ENCODE measurements at regions not wholly inside any gene's neighbourhood (a gene's known extent, or its start where the extent isn't known, plus 50 kb on each side); places are given as distances from the start of the nearest gene placed in this dataset.

GRCh38 chr5:8013948-8014710, 145.2 kb downstream of the MTRR start:
- no peak for TF ChIP-seq GATA1 (IDR thresholded peaks at IDR 0.05; ENCODE audit: low read depth, low read length)
- TF ChIP-seq POLR2A (IDR thresholded peaks at IDR 0.05; ENCODE audit: low read length) = no peak
- DNase-seq = peak in 1 of 2 experiments; percentile 4

GRCh38 chr5:8019719-8020218, 150.8 kb downstream of the MTRR start:
- TF ChIP-seq POLR2A (IDR thresholded peaks at IDR 0.05; ENCODE audit: low read length) (no peak), GATA1 (IDR thresholded peaks at IDR 0.05; ENCODE audit: low read depth, low read length) (no peak)
- DNase-seq = no peak

GRCh38 chr5:8020861-8021514, 152.0 kb downstream of the MTRR start:
- DNase-seq = no peak
- TF ChIP-seq GATA1 (IDR thresholded peaks at IDR 0.05; ENCODE audit: low read depth, low read length) (no peak), POLR2A (IDR thresholded peaks at IDR 0.05; ENCODE audit: low read length) (no peak)

- no peak for DNase-seq
- TF ChIP-seq POLR2A (IDR thresholded peaks at IDR 0.05; ENCODE audit: low read length) (no peak), GATA1 (IDR thresholded peaks at IDR 0.05; ENCODE audit: low read depth, low read length) (no peak)
These were observed 159.3 kb downstream of the MTRR start for GRCh38 chr5:8028243-8028642.

GRCh38 chr5:8033261-8033660, 164.3 kb downstream of the MTRR start:
- TF ChIP-seq POLR2A (IDR thresholded peaks at IDR 0.05; ENCODE audit: low read length) (no peak), GATA1 (IDR thresholded peaks at IDR 0.05; ENCODE audit: low read depth, low read length) (no peak)
- DNase-seq = no peak

- TF ChIP-seq GATA1 (IDR thresholded peaks at IDR 0.05; ENCODE audit: low read depth, low read length) (no peak), POLR2A (IDR thresholded peaks at IDR 0.05; ENCODE audit: low read length) (no peak)
- DNase-seq = no peak
These were observed 165.9 kb downstream of the MTRR start for GRCh38 chr5:8034852-8035251.

GRCh38 chr5:8048920-8049319, 180.0 kb downstream of the MTRR start:
- TF ChIP-seq GATA1 (IDR thresholded peaks at IDR 0.05; ENCODE audit: low read depth, low read length) (no peak), POLR2A (IDR thresholded peaks at IDR 0.05; ENCODE audit: low read length) (no peak)
- no peak for DNase-seq

GRCh38 chr5:8050616-8051175, 181.7 kb downstream of the MTRR start:
- DNase-seq = no peak
- TF ChIP-seq POLR2A (IDR thresholded peaks at IDR 0.05; ENCODE audit: low read length) (no peak), GATA1 (IDR thresholded peaks at IDR 0.05; ENCODE audit: low read depth, low read length) (no peak)

GRCh38 chr5:8053270-8053669, 184.3 kb downstream of the MTRR start:
- TF ChIP-seq GATA1 (IDR thresholded peaks at IDR 0.05; ENCODE audit: low read depth, low read length) (no peak), POLR2A (IDR thresholded peaks at IDR 0.05; ENCODE audit: low read length) (no peak)
- DNase-seq = peak in 1 of 2 experiments; percentile 27

GRCh38 chr5:8057769-8058168, 188.8 kb downstream of the MTRR start:
- TF ChIP-seq POLR2A (IDR thresholded peaks at IDR 0.05; ENCODE audit: low read length) = no peak
- TF ChIP-seq GATA1 (IDR thresholded peaks at IDR 0.05; ENCODE audit: low read depth, low read length) = no peak
- DNase-seq = peak; percentile 85

- TF ChIP-seq POLR2A (IDR thresholded peaks at IDR 0.05; ENCODE audit: low read length) (no peak), GATA1 (IDR thresholded peaks at IDR 0.05; ENCODE audit: low read depth, low read length) (no peak)
- peak in 1 of 2 experiments; percentile 7 for DNase-seq
These were observed 189.8 kb downstream of the MTRR start for GRCh38 chr5:8058616-8059190.

GRCh38 chr5:8059337-8059736, 190.4 kb downstream of the MTRR start:
- no peak for TF ChIP-seq GATA1 (IDR thresholded peaks at IDR 0.05; ENCODE audit: low read depth, low read length)
- no peak for TF ChIP-seq POLR2A (IDR thresholded peaks at IDR 0.05; ENCODE audit: low read length)
- no peak for DNase-seq

- DNase-seq = no peak
- TF ChIP-seq GATA1 (IDR thresholded peaks at IDR 0.05; ENCODE audit: low read depth, low read length) (no peak), POLR2A (IDR thresholded peaks at IDR 0.05; ENCODE audit: low read length) (no peak)
These were observed 191.4 kb downstream of the MTRR start for GRCh38 chr5:8060235-8060952.
